GM12892 (cell line): ENCODE measurements at regions not wholly inside any gene's neighbourhood (a gene's known extent, or its start where the extent isn't known, plus 50 kb on each side); places are given as distances from the start of the nearest gene placed in this dataset.
"Not testable (repeated sequence)": the region's sequence is repeated elsewhere in the genome, so short reads cannot be mapped to it uniquely, and the experiment has no call there.

Experiments
- DNase-seq: peaks from one replicate; pipeline ENCODE4 v3.0.0; 2011; ENCODE audit not compliant: insufficient read length
- FAIRE-seq: peaks from 2 replicates; lab custom pipeline; 2011; peaks lifted over from hg19 to GRCh38; lab: Jason Lieb, UNC
- POLR2A ChIP-seq: IDR thresholded peaks from 2 replicates; pipeline ENCODE4 v1.6.1; 2011; ENCODE audit warnings: low read depth, low read length, control low read depth
- POLR2AphosphoS5 ChIP-seq: IDR thresholded peaks from 2 replicates; pipeline ENCODE4 v1.6.1; 2011; ENCODE audit warnings: low read depth, low read length, control low read depth
- TAF1 ChIP-seq: IDR thresholded peaks from 2 replicates; pipeline ENCODE4 v1.6.1; 2011; ENCODE audit warnings: low read depth, mild to moderate bottlenecking, control low read depth, low read length, borderline replicate concordance

GRCh38 chr12:107598906-107599305, 86.7 kb upstream of the PWP1 start:
- FAIRE-seq (no peak), DNase-seq (no peak)
- no peak for TF ChIP-seq POLR2A
- TF ChIP-seq TAF1, result no peak
- TF ChIP-seq POLR2AphosphoS5, result no peak

GRCh38 chr12:107600581-107601144, 84.9 kb upstream of the PWP1 start:
- FAIRE-seq (no peak), DNase-seq (no peak)
- no peak for TF ChIP-seq TAF1
- TF ChIP-seq POLR2AphosphoS5, result no peak
- TF ChIP-seq POLR2A, result no peak

- TF ChIP-seq POLR2AphosphoS5 (no peak), POLR2A (no peak), TAF1 (no peak)
- no peak for DNase-seq
- FAIRE-seq, result no peak
Measured at GRCh38 chr12:107602446-107602845, 83.2 kb upstream of the PWP1 start.

- no peak for FAIRE-seq
- no peak for DNase-seq
- TF ChIP-seq POLR2A, result no peak
- TF ChIP-seq TAF1, result no peak
- no peak for TF ChIP-seq POLR2AphosphoS5
Measured at GRCh38 chr12:107605293-107605692, 80.3 kb upstream of the PWP1 start.

GRCh38 chr12:107607464-107608392, 77.9 kb upstream of the PWP1 start:
- TF ChIP-seq POLR2A (no peak), POLR2AphosphoS5 (no peak), TAF1 (no peak)
- FAIRE-seq, result peak; percentile 78
- peak; percentile 58 for DNase-seq

- FAIRE-seq, DNase-seq: not testable (repeated sequence)
Measured at GRCh38 chr12:107608779-107609178, 76.8 kb upstream of the PWP1 start.

GRCh38 chr12:107610021-107610859, 75.4 kb upstream of the PWP1 start:
- DNase-seq (no peak), FAIRE-seq (no peak)
- TF ChIP-seq POLR2A (no peak), TAF1 (no peak), POLR2AphosphoS5 (no peak)

GRCh38 chr12:107612508-107612907, 73.1 kb upstream of the PWP1 start:
- no peak for TF ChIP-seq TAF1
- TF ChIP-seq POLR2A, result no peak
- no peak for TF ChIP-seq POLR2AphosphoS5
- FAIRE-seq, result no peak
- no peak for DNase-seq

- no peak for TF ChIP-seq POLR2A
- TF ChIP-seq TAF1, result no peak
- no peak for TF ChIP-seq POLR2AphosphoS5
- FAIRE-seq (no peak), DNase-seq (no peak)
Measured at GRCh38 chr12:107616941-107617340, 68.7 kb upstream of the PWP1 start.

- FAIRE-seq (no peak), DNase-seq (no peak)
- TF ChIP-seq POLR2AphosphoS5 (no peak), TAF1 (no peak), POLR2A (no peak)
Measured at GRCh38 chr12:107618106-107618505, 67.5 kb upstream of the PWP1 start.

- no peak for FAIRE-seq
- TF ChIP-seq POLR2A, result no peak
- no peak for TF ChIP-seq TAF1
- no peak for TF ChIP-seq POLR2AphosphoS5
- DNase-seq, result no peak
Measured at GRCh38 chr12:107619831-107620230, 65.8 kb upstream of the PWP1 start.

- FAIRE-seq, result no peak
- DNase-seq, result no peak
- TF ChIP-seq TAF1 (no peak), POLR2A (no peak), POLR2AphosphoS5 (no peak)
Measured at GRCh38 chr12:107622001-107622400, 63.6 kb upstream of the PWP1 start.
